K562 (cell line): ENCODE measurements at regions not wholly inside any gene's neighbourhood (a gene's known extent, or its start where the extent isn't known, plus 50 kb on each side); places are given as distances from the start of the nearest gene placed in this dataset.
A peak's percentile ranks its signal among the peaks of the same experiment; 100 is the strongest.

Source experiments
- ATAC-seq: fragments of 200-7000 bp; cut with Tn5 transposase; 3 replicates; pipeline ENCODE4 v1.9.1; 2020; ENCODE audit warnings: moderate library complexity
- BruUV-seq: library from RNA; stranded (reverse); fragments of 400-500 nt; replicated peaks from 2 replicates; lab custom pipeline; 2021; lab: Mats Ljungman, UMichigan
- CTCF ChIA-PET: fragments of 300-600 bp; formaldehyde crosslinking; extraction: SDS; loops from one replicate; lab custom pipeline; 2021; ENCODE audit warnings: low intra/inter-chr PET ratio; lab: Yijun Ruan, JAX
- POLR2A ChIA-PET: fragments of 300-600, 350-650 bp; sonication (Branson Sonifier 250); formaldehyde crosslinking; extraction: SDS; loops from one replicate; lab custom pipeline; 2021; ENCODE audit warnings: antibody characterized with exemption, inconsistent platforms; lab: Yijun Ruan, JAX
- DNase-seq, 4 experiments: peaks; one replicate each; pipeline versions ENCODE4 v3.0.0 to v3.0.0-alpha.2; 2011 to 2018; ENCODE audit warnings: low spot score in 3 of 4, mixed read lengths in 3 of 4; ENCODE audit errors: extremely low read depth in 1 of 4
- FAIRE-seq: peaks from 2 replicates; lab custom pipeline; 2011; peaks lifted over from hg19 to GRCh38; lab: Jason Lieb, UNC
- H2AFZ ChIP-seq: 2 replicates; pipeline ENCODE4 v1.6.0; 2011; ENCODE audit warnings: low read depth, low read length, control low read depth, inconsistent platforms
- H3K27ac ChIP-seq: fragments of 200-600 bp; 3 replicates; pipeline ENCODE4 v1.8.0; 2011; ENCODE audit warnings: low read depth, mild to moderate bottlenecking, control low read depth, inconsistent platforms, low read length, moderate library complexity, mixed read lengths; ENCODE audit errors: extremely low read depth
- H3K27me3 ChIP-seq, 2 experiments: fragments of 300-600 bp in 1 of 2; 2 replicates in 1 of 2; 3 replicates in 1 of 2; pipeline versions ENCODE4 v1.6.0 to v1.8.0; 2011; ENCODE audit warnings: inconsistent platforms in 2 of 2, low read length in 2 of 2, mild to moderate bottlenecking in 1 of 2, mixed read lengths in 1 of 2, moderate library complexity in 1 of 2; ENCODE audit not compliant: control insufficient read depth in 2 of 2, insufficient read depth in 2 of 2
- H3K36me3 ChIP-seq: fragments of 300-600 bp; 3 replicates; pipeline ENCODE4 v1.8.0; 2011; ENCODE audit warnings: mild to moderate bottlenecking, low read length, inconsistent platforms; ENCODE audit not compliant: control insufficient read depth, insufficient read depth
- H3K4me1 ChIP-seq, 2 experiments: fragments of 200-600 bp in 1 of 2; replicated peaks in 1 of 2; 2 replicates in 1 of 2; 3 replicates in 1 of 2; pipeline versions ENCODE4 v1.5.1 to v1.8.0; 2011; ENCODE audit warnings: inconsistent platforms in 2 of 2, low read length in 2 of 2, mild to moderate bottlenecking in 1 of 2, mixed read lengths in 1 of 2, moderate library complexity in 1 of 2; ENCODE audit not compliant: control insufficient read depth in 2 of 2, insufficient read depth in 2 of 2
- H3K4me2 ChIP-seq: 2 replicates; pipeline ENCODE4 v1.6.1; 2011; ENCODE audit warnings: low read length, control low read depth, inconsistent platforms, mixed read lengths; ENCODE audit not compliant: insufficient read depth
- H3K4me3 ChIP-seq: fragments of 200-600 bp; sonication (generic), shearing (Covaris generic); 2 replicates; pipeline ENCODE4 v1.5.1; 2016; ENCODE audit warnings: control low read depth, inconsistent platforms
- H3K79me2 ChIP-seq: fragments of 200-600 bp; 3 replicates; pipeline ENCODE4 v1.8.0; 2011; ENCODE audit warnings: low read length, inconsistent platforms; ENCODE audit not compliant: control insufficient read depth, insufficient read depth
- H3K9ac ChIP-seq, 2 experiments: 2 replicates each; pipeline versions ENCODE4 v1.6.0 to v1.6.1; 2011; ENCODE audit warnings: low read depth in 2 of 2, low read length in 2 of 2, control low read depth in 1 of 2, inconsistent platforms in 1 of 2, mild to moderate bottlenecking in 1 of 2, mixed read lengths in 1 of 2; ENCODE audit not compliant: insufficient read depth in 1 of 2
- H3K9me1 ChIP-seq: one replicate; pipeline ENCODE4 v1.6.0; 2011; ENCODE audit warnings: inconsistent platforms, mild to moderate bottlenecking, low read length, moderate library complexity; ENCODE audit not compliant: control insufficient read depth, insufficient read depth
- H3K9me3 ChIP-seq: replicated peaks from 2 replicates; pipeline ENCODE4 v1.5.1; 2011; ENCODE audit warnings: low read depth, low read length, inconsistent platforms; ENCODE audit not compliant: control insufficient read depth, insufficient read depth
- H4K20me1 ChIP-seq: replicated peaks from 2 replicates; pipeline ENCODE4 v1.6.1; 2011; ENCODE audit warnings: low read length, inconsistent platforms, mixed read lengths; ENCODE audit not compliant: control insufficient read depth, insufficient read depth
- HNRNPK ChIP-seq: fragments of 200-400 bp; formaldehyde crosslinking; IDR thresholded peaks from one replicate; pipeline ENCODE4 v1.6.1; 2018; ENCODE audit warnings: mild to moderate bottlenecking, low read depth, low read length; ENCODE audit not compliant: poor library complexity, severe bottlenecking
- HSF4 ChIP-seq: fragments of 250-450 bp; sonication (Bioruptor Pico); IDR thresholded peaks from 2 replicates; pipeline ENCODE4 v2.1.2; 2022; ENCODE audit warnings: mild to moderate bottlenecking, moderate library complexity, borderline replicate concordance
- MAFK ChIP-seq: IDR thresholded peaks from 2 replicates; pipeline ENCODE4 v1.6.1; 2011; ENCODE audit warnings: low read length, improper control_type of control experiment
- MEIS2 ChIP-seq: fragments of 450-650 bp; IDR thresholded peaks from 2 replicates; pipeline ENCODE4 v1.6.1; 2014; ENCODE audit warnings: mild to moderate bottlenecking; ENCODE audit not compliant: partially characterized antibody
- MYNN ChIP-seq, 2 experiments: sonication (generic); formaldehyde crosslinking in 1 of 2; IDR thresholded peaks; 2 replicates each; pipeline versions ENCODE4 v1.5.0 to v1.6.1; 2016 to 2020; ENCODE audit warnings: antibody characterized with exemption in 1 of 2, missing genetic modification reagents in 1 of 2
- NCOR1 ChIP-seq: fragments of 450-650 bp; IDR thresholded peaks from 2 replicates; pipeline ENCODE4 v1.6.1; 2016; ENCODE audit warnings: mild to moderate bottlenecking, moderate library complexity
- SIRT6 ChIP-seq: IDR thresholded peaks from one replicate; pipeline ENCODE4 v1.6.1; 2012; ENCODE audit warnings: low read depth, mild to moderate bottlenecking, control low read depth, inconsistent platforms, low read length, moderate library complexity
- ZNF133 ChIP-seq: fragments of 250-450 bp; sonication (Bioruptor Pico); IDR thresholded peaks from 2 replicates; pipeline ENCODE4 v1.4.0; 2020; ENCODE audit warnings: mild to moderate bottlenecking
- ZNF134 ChIP-seq: fragments of 250-450 bp; sonication (Bioruptor Pico); conservative IDR thresholded peaks from 2 replicates; pipeline ENCODE4 v1.4.0; 2020
- ZNF146 ChIP-seq: IDR thresholded peaks from one replicate; pipeline ENCODE4 v1.6.1; 2018; ENCODE audit warnings: missing compliant biosample characterization; ENCODE audit not compliant: unreplicated experiment
- ZNF274 ChIP-seq: IDR thresholded peaks from 2 replicates; pipeline ENCODE4 v1.6.1; 2011; ENCODE audit warnings: low read depth, mild to moderate bottlenecking, low read length, moderate library complexity, borderline replicate concordance
- ZNF347 ChIP-seq: fragments of 450-650 bp; formaldehyde crosslinking; IDR thresholded peaks from 2 replicates; pipeline ENCODE4 v1.4.0; 2020; ENCODE audit warnings: low read depth, mild to moderate bottlenecking, moderate library complexity
- WGBS: fragments of 100-300 bp; shearing (Covaris generic); methylation state at CpG from one replicate; pipeline ENCODE4 v1.1.6; 2016; ENCODE audit warnings: low coverage, mixed read lengths; ENCODE audit not compliant: insufficient coverage; ENCODE audit errors: missing lambda C conversion rate; 5-methylcytosine and 5-hydroxymethylcytosine counted together
- in situ Hi-C: fragments of 300-500 bp; cut with MboI; formaldehyde crosslinking; loops from 4 replicates; pipeline ENCODE4 v1.15.0; 2018; ENCODE audit warnings: inconsistent platforms, mixed read lengths
- intact Hi-C: fragments of 100-400 bp; cut with micrococcal nuclease; formaldehyde crosslinking; loops from 2 replicates; pipeline ENCODE4 v1.14.2; 2022
- TF ChIP-seq, protein P1 (sequence below): fragments of 250-450 bp; sonication (Bioruptor Pico); IDR thresholded peaks from 2 replicates; pipeline ENCODE4 v1.6.1; 2021; ENCODE audit warnings: mild to moderate bottlenecking
- TF ChIP-seq, protein P2 (sequence below): fragments of 450-650 bp; IDR thresholded peaks from 2 replicates; pipeline ENCODE4 v1.6.1; 2017; ENCODE audit warnings: antibody characterized with exemption, mild to moderate bottlenecking

DNA sequence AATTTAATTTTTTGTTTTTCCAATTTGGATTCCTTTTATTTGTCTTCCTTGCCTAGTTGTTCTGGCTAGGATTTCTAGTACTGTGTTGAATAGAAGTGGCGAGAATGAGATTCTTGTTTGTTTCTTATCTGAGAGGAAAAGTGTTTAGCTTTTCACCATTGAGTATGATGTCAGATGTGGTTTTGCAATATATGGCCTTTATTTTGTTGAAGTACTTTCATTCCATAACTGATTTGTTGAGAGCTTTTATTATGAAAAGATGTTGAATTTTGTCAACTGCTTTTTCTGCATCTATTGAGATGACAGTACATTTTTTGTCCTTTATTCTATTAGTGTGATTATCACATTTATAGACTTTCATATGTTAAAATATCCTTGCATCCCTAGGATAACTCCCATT, 462.0 kb downstream of the CCDC91 start:
- in situ Hi-C loops (no loop called here), intact Hi-C loops (no loop called here)
- ATAC-seq (no peak), DNase-seq (no peak), FAIRE-seq (no peak)
- 0% methylated on average over 1 of the region's 1 CpG for WGBS
- Histone ChIP-seq H3K4me1 (no peaks in the 10 kb centered on the region), H3K79me2 (no peaks in the 10 kb centered on the region), H3K36me3 (no peaks in the 10 kb centered on the region), H3K9me1 (no peaks in the 10 kb centered on the region), H3K27ac (no peak overlapping the region), H3K4me3 (no peak overlapping the region), H3K9me3 (no peaks in the 10 kb centered on the region), H3K9ac (no peak overlapping the region), H3K27me3 (no peaks in the 10 kb centered on the region), H3K4me2 (no peak overlapping the region), H4K20me1 (no peaks in the 10 kb centered on the region), H2AFZ (no peak overlapping the region)
- no peak for TF ChIP-seq MAFK
- TF ChIP-seq MYNN (IDR thresholded peaks at IDR 0.05) = peak; percentile 54; the same call in 1 of the 2 replicates
- no peak for TF ChIP-seq MYNN (CRISPR knock-in tag; IDR thresholded peaks at IDR 0.05)
- TF ChIP-seq ZNF274 = no peak
- ChIA-PET CTCF (no interaction called here), POLR2A (no interaction called here)
- no TSS peak for BruUV-seq

DNA sequence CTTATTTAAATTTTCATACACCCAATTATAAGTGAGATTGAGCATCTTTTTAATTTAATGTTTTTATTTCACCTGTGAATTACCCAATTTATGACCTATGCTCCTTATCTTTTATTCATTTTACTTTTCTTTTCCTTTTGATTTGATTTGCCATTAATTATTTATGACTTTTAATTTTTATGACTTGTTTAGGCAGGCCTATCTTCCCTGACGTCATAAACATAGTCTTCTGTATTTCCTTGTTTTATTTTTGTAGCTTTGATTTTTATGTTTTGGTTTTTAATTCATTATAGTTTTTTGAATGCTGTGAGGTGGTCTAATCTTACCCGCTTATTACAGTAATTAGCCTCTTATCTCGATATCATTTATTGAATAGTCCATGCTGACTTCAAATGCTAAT, 467.1 kb upstream of the FAR2 start:
- Histone ChIP-seq H3K9ac (no peak overlapping the region), H3K27me3 (no peaks in the 10 kb centered on the region), H3K4me2 (no peak overlapping the region), H3K36me3 (no peaks in the 10 kb centered on the region), H3K9me3 (no peaks in the 10 kb centered on the region), H3K79me2 (no peaks in the 10 kb centered on the region), H3K9me1 (no peaks in the 10 kb centered on the region), H3K4me1 (no peaks in the 10 kb centered on the region), H3K27ac (no peak overlapping the region), H3K4me3 (no peak overlapping the region), H4K20me1 (no peaks in the 10 kb centered on the region), H2AFZ (no peak overlapping the region)
- intact Hi-C loops = no loop called here
- FAIRE-seq (no peak), DNase-seq (no peak), ATAC-seq (no peak)
- ChIA-PET CTCF (no interaction called here), POLR2A (no interaction called here)
- WGBS = 2% methylated on average over 3 of the region's 3 CpGs
- BruUV-seq = no TSS peak
- in situ Hi-C loops = no loop called here
- no peak for TF ChIP-seq ZNF134
- no peak for TF ChIP-seq ZNF146 (CRISPR knock-in tag)
- TF ChIP-seq, protein P1, sequence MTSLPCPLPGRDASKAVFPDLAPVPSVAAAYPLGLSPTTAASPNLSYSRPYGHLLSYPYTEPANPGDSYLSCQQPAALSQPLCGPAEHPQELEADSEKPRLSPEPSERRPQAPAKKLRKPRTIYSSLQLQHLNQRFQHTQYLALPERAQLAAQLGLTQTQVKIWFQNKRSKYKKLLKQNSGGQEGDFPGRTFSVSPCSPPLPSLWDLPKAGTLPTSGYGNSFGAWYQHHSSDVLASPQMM (CRISPR knock-in tag) = no peak
- TF ChIP-seq ZNF133 (CRISPR knock-in tag) = no peak
- no peak for TF ChIP-seq HNRNPK
- TF ChIP-seq ZNF347 (CRISPR knock-in tag) = no peak
- no peak for TF ChIP-seq HSF4 (CRISPR knock-in tag)
- TF ChIP-seq MEIS2 = no peak
- no peak for TF ChIP-seq NCOR1
- TF ChIP-seq, protein P2, sequence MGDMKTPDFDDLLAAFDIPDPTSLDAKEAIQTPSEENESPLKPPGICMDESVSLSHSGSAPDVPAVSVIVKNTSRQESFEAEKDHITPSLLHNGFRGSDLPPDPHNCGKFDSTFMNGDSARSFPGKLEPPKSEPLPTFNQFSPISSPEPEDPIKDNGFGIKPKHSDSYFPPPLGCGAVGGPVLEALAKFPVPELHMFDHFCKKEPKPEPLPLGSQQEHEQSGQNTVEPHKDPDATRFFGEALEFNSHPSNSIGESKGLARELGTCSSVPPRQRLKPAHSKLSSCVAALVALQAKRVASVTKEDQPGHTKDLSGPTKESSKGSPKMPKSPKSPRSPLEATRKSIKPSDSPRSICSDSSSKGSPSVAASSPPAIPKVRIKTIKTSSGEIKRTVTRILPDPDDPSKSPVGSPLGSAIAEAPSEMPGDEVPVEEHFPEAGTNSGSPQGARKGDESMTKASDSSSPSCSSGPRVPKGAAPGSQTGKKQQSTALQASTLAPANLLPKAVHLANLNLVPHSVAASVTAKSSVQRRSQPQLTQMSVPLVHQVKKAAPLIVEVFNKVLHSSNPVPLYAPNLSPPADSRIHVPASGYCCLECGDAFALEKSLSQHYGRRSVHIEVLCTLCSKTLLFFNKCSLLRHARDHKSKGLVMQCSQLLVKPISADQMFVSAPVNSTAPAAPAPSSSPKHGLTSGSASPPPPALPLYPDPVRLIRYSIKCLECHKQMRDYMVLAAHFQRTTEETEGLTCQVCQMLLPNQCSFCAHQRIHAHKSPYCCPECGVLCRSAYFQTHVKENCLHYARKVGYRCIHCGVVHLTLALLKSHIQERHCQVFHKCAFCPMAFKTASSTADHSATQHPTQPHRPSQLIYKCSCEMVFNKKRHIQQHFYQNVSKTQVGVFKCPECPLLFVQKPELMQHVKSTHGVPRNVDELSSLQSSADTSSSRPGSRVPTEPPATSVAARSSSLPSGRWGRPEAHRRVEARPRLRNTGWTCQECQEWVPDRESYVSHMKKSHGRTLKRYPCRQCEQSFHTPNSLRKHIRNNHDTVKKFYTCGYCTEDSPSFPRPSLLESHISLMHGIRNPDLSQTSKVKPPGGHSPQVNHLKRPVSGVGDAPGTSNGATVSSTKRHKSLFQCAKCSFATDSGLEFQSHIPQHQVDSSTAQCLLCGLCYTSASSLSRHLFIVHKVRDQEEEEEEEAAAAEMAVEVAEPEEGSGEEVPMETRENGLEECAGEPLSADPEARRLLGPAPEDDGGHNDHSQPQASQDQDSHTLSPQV = no peak
- no peak for TF ChIP-seq SIRT6
